IMR-90 (cell line): ENCODE measurements at regions not wholly inside any gene's neighbourhood (a gene's known extent, or its start where the extent isn't known, plus 50 kb on each side); places are given as distances from the start of the nearest gene placed in this dataset.

Source experiments
- ATAC-seq: fragments of 200-7000 bp; cut with Tn5 transposase; 2 replicates; pipeline ENCODE4 v1.9.1; 2020; ENCODE audit warnings: low read depth, mild to moderate bottlenecking, moderate library complexity
- BruUV-seq: library from RNA; stranded (reverse); fragments of 400-500 nt; replicated peaks from 2 replicates; lab custom pipeline; 2021; lab: Mats Ljungman, UMichigan
- CTCF ChIA-PET: fragments of 300-600 bp; formaldehyde crosslinking; extraction: SDS; loops from one replicate; lab custom pipeline; 2021; ENCODE audit warnings: antibody characterized with exemption; lab: Yijun Ruan, JAX
- POLR2A ChIA-PET: fragments of 300-600 bp; sonication (Branson Sonifier 250); formaldehyde crosslinking; loops from one replicate; lab custom pipeline; 2022; ENCODE audit warnings: antibody characterized with exemption; ENCODE audit not compliant: unreplicated experiment; lab: Charles Lee
- DNase-seq: peaks from one replicate; pipeline ENCODE4 v3.0.0; 2013
- H2AFZ ChIP-seq: replicated peaks from 2 replicates; pipeline ENCODE3; 2013; ENCODE audit warnings: low read length, mild to moderate bottlenecking; ENCODE audit not compliant: poor library complexity
- H2AK5ac ChIP-seq: 2 replicates; pipeline ENCODE4 v1.6.1; 2013; ENCODE audit warnings: low read depth, low read length, inconsistent platforms
- H2AK9ac ChIP-seq: replicated peaks from 2 replicates; pipeline ENCODE3; 2013; ENCODE audit warnings: mild to moderate bottlenecking, low read depth, low read length, moderate library complexity; ENCODE audit not compliant: poor library complexity
- H2BK120ac ChIP-seq: 2 replicates; pipeline ENCODE4 v1.6.1; 2013; ENCODE audit warnings: low read depth, low read length, inconsistent platforms
- H2BK15ac ChIP-seq: 3 replicates; pipeline ENCODE4 v1.6.1; 2013; ENCODE audit warnings: low read depth, low read length, inconsistent platforms
- H2BK20ac ChIP-seq: 2 replicates; pipeline ENCODE4 v1.6.1; 2013; ENCODE audit warnings: low read depth, mild to moderate bottlenecking, inconsistent platforms, low read length, moderate library complexity
- H2BK5ac ChIP-seq: 2 replicates; pipeline ENCODE4 v1.6.1; 2013; ENCODE audit warnings: mild to moderate bottlenecking, low read depth, low read length, inconsistent platforms; ENCODE audit not compliant: poor library complexity, severe bottlenecking
- H3K14ac ChIP-seq: replicated peaks from 2 replicates; pipeline ENCODE4 v1.6.1; 2013; ENCODE audit warnings: low read depth, low read length, inconsistent platforms
- H3K18ac ChIP-seq: 2 replicates; pipeline ENCODE4 v1.6.1; 2013; ENCODE audit warnings: low read depth, low read length, control low read depth
- H3K23ac ChIP-seq: 2 replicates; pipeline ENCODE4 v1.6.1; 2013; ENCODE audit warnings: low read depth, low read length, inconsistent platforms
- H3K27ac ChIP-seq: 2 replicates; pipeline ENCODE4 v1.5.1; 2013; ENCODE audit warnings: mild to moderate bottlenecking, control low read depth, low read length; ENCODE audit not compliant: insufficient read depth
- H3K27me3 ChIP-seq: 2 replicates; pipeline ENCODE4 v1.6.1; 2013; ENCODE audit warnings: low read length; ENCODE audit not compliant: control insufficient read depth, insufficient read depth
- H3K36me3 ChIP-seq: 2 replicates; pipeline ENCODE4 v1.6.1; 2013; ENCODE audit warnings: low read length, mixed read lengths; ENCODE audit not compliant: control insufficient read depth, insufficient read depth
- H3K4ac ChIP-seq: 2 replicates; pipeline ENCODE4 v1.6.1; 2013; ENCODE audit warnings: low read depth, low read length, inconsistent platforms
- H3K4me1 ChIP-seq: 2 replicates; pipeline ENCODE4 v1.6.1; 2013; ENCODE audit warnings: low read length, mixed read lengths; ENCODE audit not compliant: control insufficient read depth, insufficient read depth
- H3K4me2 ChIP-seq: 2 replicates; pipeline ENCODE4 v1.6.1; 2013; ENCODE audit warnings: low read depth, mild to moderate bottlenecking, control low read depth, low read length, moderate library complexity
- H3K4me3 ChIP-seq: 2 replicates; pipeline ENCODE4 v1.5.1; 2013; ENCODE audit warnings: low read depth, mild to moderate bottlenecking, control low read depth, low read length, moderate library complexity; ENCODE audit not compliant: insufficient read depth
- H3K56ac ChIP-seq: 2 replicates; pipeline ENCODE4 v1.6.1; 2013; ENCODE audit warnings: low read length, inconsistent platforms; ENCODE audit not compliant: insufficient read depth; ENCODE audit errors: extremely low read depth
- H3K79me1 ChIP-seq, 2 experiments: 2 replicates each; pipeline ENCODE4 v1.6.1; 2013; ENCODE audit warnings: low read length in 2 of 2, inconsistent platforms in 1 of 2, low read depth in 1 of 2
- H3K9ac ChIP-seq: 2 replicates; pipeline ENCODE4 v1.6.1; 2013; ENCODE audit warnings: low read depth, low read length, control low read depth
- H3K9me1 ChIP-seq: 2 replicates; pipeline ENCODE4 v1.6.1; 2013; ENCODE audit warnings: low read length, inconsistent platforms; ENCODE audit not compliant: insufficient read depth
- H3K9me3 ChIP-seq: 2 replicates; pipeline ENCODE4 v1.6.1; 2013; ENCODE audit warnings: low read length; ENCODE audit not compliant: control insufficient read depth, insufficient read depth
- H4K20me1 ChIP-seq: 2 replicates; pipeline ENCODE4 v1.6.1; 2013; ENCODE audit warnings: low read length, inconsistent platforms; ENCODE audit not compliant: insufficient read depth
- H4K5ac ChIP-seq: 2 replicates; pipeline ENCODE4 v1.6.1; 2013; ENCODE audit warnings: mild to moderate bottlenecking, low read depth, low read length, control low read depth
- H4K8ac ChIP-seq, 2 experiments: 2 replicates each; pipeline ENCODE4 v1.6.1; 2013; ENCODE audit warnings: low read depth in 2 of 2, low read length in 2 of 2, control low read depth in 1 of 2, inconsistent platforms in 1 of 2
- H4K91ac ChIP-seq: 2 replicates; pipeline ENCODE4 v1.6.1; 2013; ENCODE audit warnings: low read depth, low read length, inconsistent platforms; ENCODE audit not compliant: insufficient read depth
- CEBPB ChIP-seq: IDR thresholded peaks from 2 replicates; pipeline ENCODE4 v1.6.1; 2012; ENCODE audit warnings: low read depth, low read length, improper control_type of control experiment
- ELK1 ChIP-seq: fragments of 150-350 bp; IDR thresholded peaks from 2 replicates; pipeline ENCODE4 v1.6.1; 2016; ENCODE audit warnings: low read depth, mild to moderate bottlenecking, low read length, moderate library complexity, borderline replicate concordance
- MAZ ChIP-seq: IDR thresholded peaks from 2 replicates; pipeline ENCODE4 v1.6.1; 2012; ENCODE audit warnings: low read depth, mild to moderate bottlenecking, low read length, improper control_type of control experiment, moderate library complexity, borderline replicate concordance
- SMC3 ChIP-seq: fragments of 150-350 bp; IDR thresholded peaks from 2 replicates; pipeline ENCODE4 v1.6.1; 2016; ENCODE audit warnings: low read depth, mild to moderate bottlenecking, antibody characterized with exemption, low read length, moderate library complexity
- WGBS, 2 experiments: methylation state at CpG; one replicate each; pipeline versions ENCODE4 v1.1.5 to v1.1.7; 2013; ENCODE audit warnings: missing lambda C conversion rate in 2 of 2; ENCODE audit not compliant: insufficient read length in 1 of 2; ENCODE audit errors: extremely low coverage in 2 of 2; 5-methylcytosine and 5-hydroxymethylcytosine counted together
- dilution Hi-C: fragments of 300-500 bp; cut with HindIII; formaldehyde crosslinking; loops from one replicate; pipeline ENCODE4 v1.14.3; 2018; ENCODE audit warnings: low sequenced_read_pairs; ENCODE audit not compliant: unreplicated experiment
- in situ Hi-C: fragments of 300-500 bp; cut with MboI; formaldehyde crosslinking; loops from 3 replicates; pipeline ENCODE4 v1.14.3; 2019; ENCODE audit warnings: low sequenced_read_pairs, inconsistent platforms, mixed read lengths
- intact Hi-C: fragments of 100-400 bp; cut with micrococcal nuclease; formaldehyde crosslinking; loops from 2 replicates; pipeline ENCODE4 v1.10.0; 2022

- POLR2A ChIA-PET: no interaction called here
- CTCF ChIA-PET: no interaction called here
- Histone ChIP-seq H2BK120ac (no peak overlapping the region), H4K5ac (no peak overlapping the region), H2BK5ac (no peak overlapping the region), H3K18ac (no peak overlapping the region), H3K79me1 (no peaks in the 10 kb centered on the region), H3K36me3 (no peaks in the 10 kb centered on the region), H4K20me1 (no peaks in the 10 kb centered on the region), H3K9me1 (no peaks in the 10 kb centered on the region), H4K8ac (no peak overlapping the region), H3K4ac (no peak overlapping the region), H3K9me3 (no peaks in the 10 kb centered on the region), H2AFZ (no peak overlapping the region), H3K14ac (no peak overlapping the region), H3K4me1 (no peaks in the 10 kb centered on the region), H3K4me2 (no peak overlapping the region), H2BK15ac (no peak overlapping the region), H3K4me3 (no peak overlapping the region), H2BK20ac (no peak overlapping the region), H4K91ac (no peak overlapping the region), H3K27ac (no peak overlapping the region), H3K23ac (no peak overlapping the region), H3K56ac (no peak overlapping the region), H3K27me3 (no peaks in the 10 kb centered on the region), H2AK9ac (no peak overlapping the region), H2AK5ac (no peak overlapping the region), H3K9ac (no peak overlapping the region)
- intact Hi-C loops (no loop called here), in situ Hi-C loops (no loop called here), dilution Hi-C loops (no loop called here)
- TF ChIP-seq ELK1 (no peak), MAZ (no peak), SMC3 (no peak), CEBPB (no peak)
- ATAC-seq: no peak
- no peak for DNase-seq
- no CpG with 5 or more reads among the region's 2 CpGs for WGBS, 2 experiments
- no TSS peak for BruUV-seq
Observed at GRCh38 chr4:33566649-33567048, 2677.7 kb downstream of the ARAP2 start.
